GM12878 (cell line): ENCODE measurements at regions not wholly inside any gene's neighbourhood (a gene's known extent, or its start where the extent isn't known, plus 50 kb on each side); places are given as distances from the start of the nearest gene placed in this dataset.

Experiments
- FOS ChIP-seq: IDR thresholded peaks from 3 replicates; pipeline ENCODE4 v1.6.1; 2011; ENCODE audit warnings: borderline replicate concordance; ENCODE audit not compliant: insufficient read length; ENCODE audit errors: extremely low read depth
- HDGF ChIP-seq: fragments of 450-650 bp; IDR thresholded peaks from 2 replicates; pipeline ENCODE4 v1.6.1; 2016; ENCODE audit warnings: antibody characterized with exemption
- RFX5 ChIP-seq: IDR thresholded peaks from 2 replicates; pipeline ENCODE4 v1.6.1; 2011; ENCODE audit warnings: low read depth, low read length, improper control_type of control experiment
- ZBTB11 ChIP-seq: fragments of 450-650 bp; formaldehyde crosslinking; IDR thresholded peaks from 2 replicates; pipeline ENCODE4 v1.5.0; 2022; ENCODE audit warnings: mild to moderate bottlenecking, missing genetic modification characterization
- TF ChIP-seq, protein P1 (sequence below): fragments of 150-350 bp; IDR thresholded peaks from 2 replicates; pipeline ENCODE4 v1.6.1; 2016; ENCODE audit warnings: low read depth, low read length
- TF ChIP-seq, protein P2 (sequence below): fragments of 450-650 bp; IDR thresholded peaks from 2 replicates; pipeline ENCODE4 v1.6.1; 2018; ENCODE audit warnings: mild to moderate bottlenecking, low read depth, moderate library complexity; ENCODE audit not compliant: partially characterized antibody

DNA sequence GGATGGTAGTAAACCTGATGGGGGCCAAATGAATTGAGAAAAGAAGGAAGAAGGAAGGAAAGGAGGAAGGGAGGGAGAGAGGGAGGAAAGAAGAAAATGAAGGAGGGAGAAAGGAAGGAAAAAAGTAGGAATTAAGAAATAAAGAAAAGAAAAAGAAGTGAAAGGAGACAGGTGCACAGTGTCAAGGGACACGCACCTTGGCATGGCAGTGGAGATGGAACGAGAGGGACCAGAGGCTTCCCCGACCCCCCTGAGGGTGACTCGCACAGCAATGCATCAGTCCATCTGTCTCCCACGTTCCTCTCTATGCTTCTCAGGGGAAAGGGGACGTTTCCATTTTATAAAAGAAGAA is 199.6 kb downstream of the CXCL12 start (continued):
- TF ChIP-seq, protein P1, sequence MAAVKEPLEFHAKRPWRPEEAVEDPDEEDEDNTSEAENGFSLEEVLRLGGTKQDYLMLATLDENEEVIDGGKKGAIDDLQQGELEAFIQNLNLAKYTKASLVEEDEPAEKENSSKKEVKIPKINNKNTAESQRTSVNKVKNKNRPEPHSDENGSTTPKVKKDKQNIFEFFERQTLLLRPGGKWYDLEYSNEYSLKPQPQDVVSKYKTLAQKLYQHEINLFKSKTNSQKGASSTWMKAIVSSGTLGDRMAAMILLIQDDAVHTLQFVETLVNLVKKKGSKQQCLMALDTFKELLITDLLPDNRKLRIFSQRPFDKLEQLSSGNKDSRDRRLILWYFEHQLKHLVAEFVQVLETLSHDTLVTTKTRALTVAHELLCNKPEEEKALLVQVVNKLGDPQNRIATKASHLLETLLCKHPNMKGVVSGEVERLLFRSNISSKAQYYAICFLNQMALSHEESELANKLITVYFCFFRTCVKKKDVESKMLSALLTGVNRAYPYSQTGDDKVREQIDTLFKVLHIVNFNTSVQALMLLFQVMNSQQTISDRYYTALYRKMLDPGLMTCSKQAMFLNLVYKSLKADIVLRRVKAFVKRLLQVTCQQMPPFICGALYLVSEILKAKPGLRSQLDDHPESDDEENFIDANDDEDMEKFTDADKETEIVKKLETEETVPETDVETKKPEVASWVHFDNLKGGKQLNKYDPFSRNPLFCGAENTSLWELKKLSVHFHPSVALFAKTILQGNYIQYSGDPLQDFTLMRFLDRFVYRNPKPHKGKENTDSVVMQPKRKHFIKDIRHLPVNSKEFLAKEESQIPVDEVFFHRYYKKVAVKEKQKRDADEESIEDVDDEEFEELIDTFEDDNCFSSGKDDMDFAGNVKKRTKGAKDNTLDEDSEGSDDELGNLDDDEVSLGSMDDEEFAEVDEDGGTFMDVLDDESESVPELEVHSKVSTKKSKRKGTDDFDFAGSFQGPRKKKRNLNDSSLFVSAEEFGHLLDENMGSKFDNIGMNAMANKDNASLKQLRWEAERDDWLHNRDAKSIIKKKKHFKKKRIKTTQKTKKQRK, result no peak
- no peak for TF ChIP-seq ZBTB11 (CRISPR knock-in tag)
- no peak for TF ChIP-seq FOS
- no peak for TF ChIP-seq HDGF
- no peak for TF ChIP-seq RFX5
- TF ChIP-seq, protein P2, sequence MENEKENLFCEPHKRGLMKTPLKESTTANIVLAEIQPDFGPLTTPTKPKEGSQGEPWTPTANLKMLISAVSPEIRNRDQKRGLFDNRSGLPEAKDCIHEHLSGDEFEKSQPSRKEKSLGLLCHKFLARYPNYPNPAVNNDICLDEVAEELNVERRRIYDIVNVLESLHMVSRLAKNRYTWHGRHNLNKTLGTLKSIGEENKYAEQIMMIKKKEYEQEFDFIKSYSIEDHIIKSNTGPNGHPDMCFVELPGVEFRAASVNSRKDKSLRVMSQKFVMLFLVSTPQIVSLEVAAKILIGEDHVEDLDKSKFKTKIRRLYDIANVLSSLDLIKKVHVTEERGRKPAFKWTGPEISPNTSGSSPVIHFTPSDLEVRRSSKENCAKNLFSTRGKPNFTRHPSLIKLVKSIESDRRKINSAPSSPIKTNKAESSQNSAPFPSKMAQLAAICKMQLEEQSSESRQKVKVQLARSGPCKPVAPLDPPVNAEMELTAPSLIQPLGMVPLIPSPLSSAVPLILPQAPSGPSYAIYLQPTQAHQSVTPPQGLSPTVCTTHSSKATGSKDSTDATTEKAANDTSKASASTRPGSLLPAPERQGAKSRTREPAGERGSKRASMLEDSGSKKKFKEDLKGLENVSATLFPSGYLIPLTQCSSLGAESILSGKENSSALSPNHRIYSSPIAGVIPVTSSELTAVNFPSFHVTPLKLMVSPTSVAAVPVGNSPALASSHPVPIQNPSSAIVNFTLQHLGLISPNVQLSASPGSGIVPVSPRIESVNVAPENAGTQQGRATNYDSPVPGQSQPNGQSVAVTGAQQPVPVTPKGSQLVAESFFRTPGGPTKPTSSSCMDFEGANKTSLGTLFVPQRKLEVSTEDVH, result no peak
